NCI-H2227 (cell line): ENCODE measurements at regions not wholly inside any gene's neighbourhood (a gene's known extent, or its start where the extent isn't known, plus 50 kb on each side); places are given as distances from the start of the nearest gene placed in this dataset.
"Not testable (repeated sequence)": the region's sequence is repeated elsewhere in the genome, so short reads cannot be mapped to it uniquely, and the experiment has no call there.

Experiments used
- DNase-seq: peaks from one replicate; lab custom pipeline; 2025; ENCODE audit not compliant: unreplicated experiment; lab: John Stamatoyannopoulos, UW

GRCh38 chr2:136295168-136295567 is 177.2 kb upstream of the CXCR4 start:
- no peak for DNase-seq

DNA sequence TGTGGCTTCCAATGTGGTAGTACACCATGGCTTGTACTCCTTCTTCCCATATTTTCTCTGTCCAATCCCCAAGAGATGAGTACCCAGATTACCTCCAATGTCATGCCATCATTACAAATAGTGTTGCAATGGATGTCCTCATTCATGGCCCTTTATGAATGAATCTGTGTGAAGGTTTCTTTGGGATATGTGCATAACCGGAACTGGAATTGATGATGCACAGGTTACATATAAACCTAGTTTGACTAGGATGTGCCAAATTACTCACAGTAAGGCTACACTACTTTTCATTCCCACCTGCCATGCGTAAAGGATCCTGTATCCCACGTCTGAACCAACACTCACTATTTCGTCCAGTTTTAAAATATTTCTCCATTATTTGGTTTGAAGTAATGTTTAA is 173.9 kb upstream of the CXCR4 start:
- DNase-seq = no peak

DNA sequence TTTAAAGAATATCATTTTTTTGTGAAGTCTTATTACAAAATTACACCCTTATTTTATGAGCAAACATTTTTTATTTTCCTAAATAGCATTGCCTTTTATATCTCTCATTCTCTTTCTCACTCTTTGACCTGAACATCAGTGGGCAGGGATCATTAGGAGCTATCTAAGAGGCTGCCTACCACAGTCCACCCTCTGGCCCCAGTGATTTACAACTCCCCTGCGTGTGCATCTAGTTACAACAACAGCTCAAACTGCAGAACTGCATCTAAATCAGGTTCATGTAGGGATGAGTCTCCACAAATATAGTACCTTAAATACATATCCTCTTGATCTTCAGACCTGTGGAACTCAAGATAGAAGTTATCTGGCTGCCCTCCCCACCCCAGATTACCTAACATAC is 172.4 kb upstream of the CXCR4 start:
- DNase-seq = no peak

DNA sequence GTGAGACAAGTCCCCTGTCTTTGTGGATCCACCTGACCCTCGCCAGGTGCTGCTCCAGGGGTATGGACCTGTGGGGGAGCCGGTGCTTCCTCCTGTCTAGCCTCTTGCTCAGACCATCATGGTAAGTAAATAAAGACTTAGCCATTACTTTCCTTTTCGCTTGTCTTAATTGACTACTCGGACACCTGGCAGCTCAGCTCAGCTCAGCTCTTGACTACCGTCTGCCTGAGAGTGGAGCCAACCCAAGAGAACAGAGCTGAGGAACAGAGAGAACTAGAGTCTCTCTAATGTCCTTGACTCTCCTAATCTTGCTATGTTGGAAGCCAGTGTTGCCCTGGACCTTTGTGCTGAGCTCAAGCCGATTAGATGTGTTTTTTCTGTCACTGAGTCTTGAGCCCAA is 170.3 kb upstream of the CXCR4 start:
- no peak for DNase-seq

DNA sequence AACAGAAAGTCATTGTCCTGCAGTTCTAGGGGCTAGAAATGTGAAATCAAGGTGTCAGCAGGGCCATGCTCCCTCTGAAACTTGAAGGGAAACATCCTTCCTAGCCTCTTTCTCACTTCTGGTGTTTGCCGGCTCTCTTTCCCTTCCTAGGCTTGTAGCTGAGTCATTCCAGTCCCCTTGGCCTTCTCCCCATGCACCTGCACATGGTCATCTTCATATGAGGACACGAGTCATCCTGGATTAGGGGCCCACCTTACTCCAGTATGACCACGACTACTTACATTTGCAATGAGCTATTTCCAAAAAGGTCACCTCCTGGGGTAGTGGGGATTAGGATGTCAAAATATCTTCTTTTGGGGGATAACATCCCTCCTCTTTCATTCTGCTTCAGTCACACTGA is 168.5 kb upstream of the CXCR4 start:
- DNase-seq = no peak

- no peak for DNase-seq
Observed at GRCh38 chr2:136284226-136285119, 166.5 kb upstream of the CXCR4 start.

GRCh38 chr2:136282251-136282650 is 164.3 kb upstream of the CXCR4 start:
- no peak for DNase-seq

DNA sequence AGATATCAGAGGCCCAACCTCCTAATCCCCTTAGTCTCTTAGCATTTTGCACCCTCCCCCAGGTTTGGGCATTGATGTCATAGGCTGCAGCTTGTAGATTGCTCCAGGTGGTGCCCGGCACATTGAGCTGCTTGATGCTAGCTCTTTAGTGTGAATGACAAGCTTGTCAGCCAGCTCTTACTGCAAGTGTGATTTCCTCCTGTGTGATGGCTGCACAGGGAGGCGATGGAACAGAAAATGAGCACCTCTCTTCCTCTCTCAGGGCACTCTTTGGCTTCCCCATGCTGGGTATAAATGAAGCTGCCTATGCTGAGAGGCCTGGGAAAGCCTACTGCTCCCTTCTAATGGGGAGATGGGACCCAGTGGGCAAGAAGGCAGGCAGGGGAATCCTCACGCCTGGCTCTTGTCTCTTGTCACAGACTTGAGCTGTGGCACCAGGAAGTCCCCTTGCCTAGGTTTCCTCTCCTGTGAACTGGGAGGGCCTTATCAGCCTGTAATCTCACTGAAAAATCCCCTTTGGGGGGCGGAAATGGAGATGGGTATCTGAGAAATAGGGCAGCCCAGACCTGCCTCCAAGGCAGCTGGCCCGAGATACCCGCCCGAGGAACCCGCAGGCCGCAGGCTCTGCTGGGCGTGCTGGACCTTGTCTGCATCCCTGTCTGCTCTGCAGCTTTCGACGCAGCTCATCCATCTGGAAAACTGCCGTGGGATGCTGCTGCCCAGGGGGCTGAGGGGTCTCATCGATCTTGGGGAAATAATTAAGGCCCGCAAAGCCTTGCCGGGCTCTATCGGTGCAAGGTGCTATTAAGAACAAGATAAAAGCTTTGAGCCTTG is 163.5 kb upstream of the CXCR4 start:
- DNase-seq = no peak

- not testable (repeated sequence) for DNase-seq
Observed at GRCh38 chr2:136266346-136266745, 148.4 kb upstream of the CXCR4 start.

GRCh38 chr2:136259551-136259950 is 141.6 kb upstream of the CXCR4 start:
- no peak for DNase-seq

DNA sequence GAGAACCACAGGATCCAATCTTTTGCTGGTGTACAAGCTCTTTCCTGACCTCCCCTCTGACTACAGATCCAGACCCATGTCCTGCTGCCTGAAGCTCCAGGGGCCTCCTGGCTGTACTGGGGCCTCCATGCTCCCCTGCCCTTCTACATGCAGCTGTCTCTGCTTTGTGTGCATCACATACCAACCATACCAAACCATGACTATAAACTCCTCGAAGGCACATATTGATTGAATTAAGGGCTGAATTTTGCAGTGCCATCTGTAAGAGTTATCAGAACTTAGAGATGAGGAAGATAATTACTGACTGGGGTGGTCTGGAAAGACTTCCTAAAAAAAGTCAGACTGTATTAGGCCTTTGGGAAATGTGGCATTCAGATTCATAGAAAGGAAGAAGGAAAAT is 139.9 kb upstream of the CXCR4 start:
- DNase-seq = no peak

- no peak for DNase-seq
Observed at GRCh38 chr2:136255648-136256461, 137.9 kb upstream of the CXCR4 start.

DNA sequence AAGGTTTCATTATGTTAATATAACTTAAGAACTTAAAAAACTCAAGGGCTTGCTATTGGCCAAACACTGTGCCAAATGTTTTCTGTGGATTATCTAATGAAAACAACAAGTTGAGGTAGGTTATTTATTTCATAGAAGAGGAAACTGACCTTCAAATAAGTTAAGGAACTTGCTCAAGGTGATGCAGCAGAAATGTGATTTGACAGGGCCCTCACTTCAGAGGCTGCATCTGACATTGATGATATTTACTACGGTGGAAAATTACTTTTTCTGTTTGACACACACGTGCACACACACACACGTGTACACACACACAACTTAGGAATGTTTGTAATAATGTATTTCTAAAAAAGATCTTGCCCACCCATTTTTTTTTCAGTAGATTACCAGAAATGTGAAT is 137.2 kb upstream of the CXCR4 start:
- DNase-seq = no peak

GRCh38 chr2:136254681-136255080 is 136.7 kb upstream of the CXCR4 start:
- DNase-seq = no peak

DNA sequence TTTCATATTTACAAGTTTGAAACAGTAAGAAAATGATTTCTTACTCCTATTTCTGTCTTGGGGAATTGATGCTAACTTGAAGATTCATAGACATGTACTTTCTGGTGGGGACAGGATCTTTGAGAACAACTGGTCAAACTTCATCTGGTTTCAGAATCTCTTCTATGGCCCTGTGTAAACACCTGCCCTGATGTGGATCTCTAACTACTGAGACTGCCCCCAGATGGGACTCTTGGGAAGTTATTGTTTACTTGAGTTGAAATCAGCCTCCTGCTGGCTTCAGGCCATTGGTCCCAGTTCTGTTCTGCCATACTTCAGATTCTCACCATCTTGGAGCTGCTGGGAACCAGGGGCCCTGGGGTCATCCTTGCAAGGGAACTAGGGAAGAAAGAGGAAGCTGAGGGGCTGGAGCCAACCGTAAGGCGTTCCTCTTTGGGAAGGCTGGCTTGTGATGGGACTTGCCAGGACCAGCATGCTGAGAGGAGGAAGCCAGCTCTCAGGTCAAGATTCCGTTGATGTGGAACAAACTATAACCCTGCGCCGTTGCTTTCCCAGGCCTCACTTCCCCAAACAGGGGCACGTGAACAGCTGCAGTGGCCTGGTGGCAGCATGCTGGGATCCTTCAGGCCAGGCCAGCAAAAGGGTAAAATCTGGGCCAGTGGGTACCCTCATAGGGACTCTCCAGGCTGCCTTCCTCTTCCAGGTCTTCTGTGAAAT is 135.5 kb upstream of the CXCR4 start:
- DNase-seq = no peak

DNA sequence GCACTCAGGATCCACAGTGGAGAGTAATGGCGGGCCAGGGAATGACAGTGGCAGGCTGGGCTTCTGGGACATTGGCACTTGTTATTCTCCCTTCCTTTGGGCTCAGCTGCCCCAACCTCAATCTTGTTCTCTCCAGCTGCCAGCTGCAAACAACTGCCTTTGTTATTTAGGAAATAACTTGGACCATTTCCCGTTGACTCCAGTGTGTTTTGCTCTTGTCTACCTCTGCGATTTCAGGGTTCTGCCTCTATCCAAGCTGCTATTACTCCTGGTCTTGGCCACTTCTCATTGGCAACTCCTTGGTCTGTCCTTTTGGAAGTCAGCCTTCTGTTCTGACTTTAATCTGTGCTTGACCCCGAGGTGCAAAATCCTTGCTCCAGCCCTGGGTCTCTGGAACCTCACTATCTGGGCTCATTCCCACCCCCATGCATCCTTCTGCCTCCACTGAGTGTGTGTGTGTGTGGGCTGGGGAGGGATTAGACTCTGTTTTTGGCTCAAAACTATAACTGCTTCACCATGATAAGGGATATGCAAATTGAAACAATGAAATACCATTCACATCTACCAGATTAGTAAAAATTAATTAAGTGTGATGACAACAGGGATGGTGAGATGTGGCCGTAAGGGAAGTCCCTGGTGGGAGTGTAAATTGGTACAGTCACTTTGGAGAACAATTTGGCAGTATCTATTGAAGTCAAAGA is 134.1 kb upstream of the CXCR4 start:
- DNase-seq = no peak

- no peak for DNase-seq
Observed at GRCh38 chr2:136251197-136251884, 133.4 kb upstream of the CXCR4 start.

DNA sequence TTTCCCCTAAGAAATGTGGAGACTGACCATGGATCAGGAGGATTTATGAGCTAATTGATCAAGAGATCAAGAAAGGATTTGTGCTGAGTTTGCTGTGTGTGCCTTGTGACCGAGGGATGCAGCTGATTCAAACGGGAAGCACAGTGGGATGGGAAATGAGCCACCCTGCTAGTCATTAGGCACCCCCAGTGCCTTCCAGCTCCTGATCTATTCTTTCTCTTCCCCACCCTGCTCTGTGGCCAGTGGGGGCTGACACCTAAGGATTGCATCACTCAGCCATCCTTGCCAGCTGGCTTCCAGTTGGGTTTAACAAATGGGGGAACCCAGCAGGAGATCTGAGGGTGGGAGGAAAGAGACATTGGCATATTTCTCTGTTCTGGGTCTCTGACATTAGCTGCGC is 132.2 kb upstream of the CXCR4 start:
- no peak for DNase-seq

DNA sequence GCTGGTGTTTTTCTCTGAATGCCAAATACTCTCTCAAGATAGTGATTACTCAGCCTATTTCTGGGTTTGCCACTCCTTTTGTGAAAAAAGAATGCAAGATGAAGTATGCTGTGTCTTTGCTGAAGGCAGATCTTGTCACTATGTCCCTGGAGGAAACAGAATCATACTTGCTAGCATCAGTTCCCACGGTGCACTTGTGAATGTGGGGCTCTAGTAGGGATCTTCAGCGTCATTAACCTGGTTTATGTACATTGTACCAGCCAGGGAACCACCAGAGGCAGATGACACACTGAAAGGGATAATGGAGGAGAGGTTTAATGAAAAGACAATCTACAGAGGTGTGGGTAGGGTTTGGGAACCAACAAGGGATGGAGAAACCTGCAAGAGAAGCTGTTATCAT is 131.0 kb upstream of the CXCR4 start:
- no peak for DNase-seq

GRCh38 chr2:136248242-136248641 is 130.3 kb upstream of the CXCR4 start:
- DNase-seq = peak; percentile 62
